ENCODE measurements at regions not wholly inside any gene's neighbourhood (a gene's known extent, or its start where the extent isn't known, plus 50 kb on each side); places are given as distances from the start of the nearest gene placed in this dataset.

- H3K4me3 ChIP-seq (ENCODE audit: low read length): no peak overlapping the region
- no peak for DNase-seq (ENCODE audit: low read depth, low spot score)
These were observed 915.7 kb upstream of the PCDH20 start for GRCh38 chr13:62331384-62331783.

GRCh38 chr13:62327367-62327766, 911.7 kb upstream of the PCDH20 start:
- H3K4me3 ChIP-seq (ENCODE audit: low read length): no peak overlapping the region
- no peak for DNase-seq (ENCODE audit: low read depth, low spot score)

GRCh38 chr13:62324842-62325241, 909.2 kb upstream of the PCDH20 start:
- no peak overlapping the region for H3K4me3 ChIP-seq (ENCODE audit: low read length)
- DNase-seq (ENCODE audit: low read depth, low spot score): no peak

GRCh38 chr13:62321895-62322294, 906.2 kb upstream of the PCDH20 start:
- no peak overlapping the region for H3K4me3 ChIP-seq (ENCODE audit: low read length)
- DNase-seq (ENCODE audit: low read depth, low spot score): no peak

- DNase-seq (ENCODE audit: low read depth, low spot score): no peak
- no peak overlapping the region for H3K4me3 ChIP-seq (ENCODE audit: low read length)
These were observed 905.5 kb upstream of the PCDH20 start for GRCh38 chr13:62321139-62321538.

- peak; percentile 35 for DNase-seq (ENCODE audit: low read depth, low spot score)
- no peak overlapping the region for H3K4me3 ChIP-seq (ENCODE audit: low read length)
These were observed 904.8 kb upstream of the PCDH20 start for GRCh38 chr13:62320129-62321108.

GRCh38 chr13:62309904-62310303, 894.3 kb upstream of the PCDH20 start:
- DNase-seq (ENCODE audit: low read depth, low spot score): no peak
- no peak overlapping the region for H3K4me3 ChIP-seq (ENCODE audit: low read length)

- no peak for DNase-seq (ENCODE audit: low read depth, low spot score)
- H3K4me3 ChIP-seq (ENCODE audit: low read length): no peak overlapping the region
These were observed 890.1 kb upstream of the PCDH20 start for GRCh38 chr13:62305756-62306155.

GRCh38 chr13:62302341-62302740, 886.7 kb upstream of the PCDH20 start:
- DNase-seq (ENCODE audit: low read depth, low spot score): no peak

GRCh38 chr13:62299988-62300387, 884.3 kb upstream of the PCDH20 start:
- H3K4me3 ChIP-seq (ENCODE audit: low read length): no peak overlapping the region
- DNase-seq (ENCODE audit: low read depth, low spot score): no peak

More at GRCh38 chr13:62302341-62302740, 886.7 kb upstream of the PCDH20 start:
- H3K4me3 ChIP-seq (ENCODE audit: low read length): no peak overlapping the region

- no peak for DNase-seq (ENCODE audit: low read depth, low spot score)
- no peak overlapping the region for H3K4me3 ChIP-seq (ENCODE audit: low read length)
These were observed 881.2 kb upstream of the PCDH20 start for GRCh38 chr13:62296812-62297211.

- no peak for DNase-seq (ENCODE audit: low read depth, low spot score)
- no peak overlapping the region for H3K4me3 ChIP-seq (ENCODE audit: low read length)
These were observed 878.6 kb upstream of the PCDH20 start for GRCh38 chr13:62294244-62294643.

- no peak overlapping the region for H3K4me3 ChIP-seq (ENCODE audit: low read length)
- DNase-seq (ENCODE audit: low read depth, low spot score): no peak
These were observed 877.2 kb upstream of the PCDH20 start for GRCh38 chr13:62292714-62293480.

GRCh38 chr13:62290542-62290941, 874.9 kb upstream of the PCDH20 start:
- no peak overlapping the region for H3K4me3 ChIP-seq (ENCODE audit: low read length)
- no peak for DNase-seq (ENCODE audit: low read depth, low spot score)

GRCh38 chr13:62287764-62288163, 872.1 kb upstream of the PCDH20 start:
- no peak for DNase-seq (ENCODE audit: low read depth, low spot score)

GRCh38 chr13:62280590-62280989, 864.9 kb upstream of the PCDH20 start:
- no peak overlapping the region for H3K4me3 ChIP-seq (ENCODE audit: low read length)
- no peak for DNase-seq (ENCODE audit: low read depth, low spot score)

More at GRCh38 chr13:62287764-62288163, 872.1 kb upstream of the PCDH20 start:
- no peak overlapping the region for H3K4me3 ChIP-seq (ENCODE audit: low read length)

GRCh38 chr13:62278271-62278670, 862.6 kb upstream of the PCDH20 start:
- no peak overlapping the region for H3K4me3 ChIP-seq (ENCODE audit: low read length)
- DNase-seq (ENCODE audit: low read depth, low spot score): no peak

- H3K4me3 ChIP-seq (ENCODE audit: low read length): no peak overlapping the region
- no peak for DNase-seq (ENCODE audit: low read depth, low spot score)
These were observed 836.1 kb upstream of the PCDH20 start for GRCh38 chr13:62251734-62252133.

- DNase-seq (ENCODE audit: low read depth, low spot score): no peak
- no peak overlapping the region for H3K4me3 ChIP-seq (ENCODE audit: low read length)
These were observed 835.0 kb upstream of the PCDH20 start for GRCh38 chr13:62250501-62251201.

All from Jurkat, Clone E6-1 (cell line).